ENCODE measurements at regions not wholly inside any gene's neighbourhood (a gene's known extent, or its start where the extent isn't known, plus 50 kb on each side); places are given as distances from the start of the nearest gene placed in this dataset.
"Not testable (repeated sequence)": the region's sequence is repeated elsewhere in the genome, so short reads cannot be mapped to it uniquely, and the experiment has no call there.

DNA sequence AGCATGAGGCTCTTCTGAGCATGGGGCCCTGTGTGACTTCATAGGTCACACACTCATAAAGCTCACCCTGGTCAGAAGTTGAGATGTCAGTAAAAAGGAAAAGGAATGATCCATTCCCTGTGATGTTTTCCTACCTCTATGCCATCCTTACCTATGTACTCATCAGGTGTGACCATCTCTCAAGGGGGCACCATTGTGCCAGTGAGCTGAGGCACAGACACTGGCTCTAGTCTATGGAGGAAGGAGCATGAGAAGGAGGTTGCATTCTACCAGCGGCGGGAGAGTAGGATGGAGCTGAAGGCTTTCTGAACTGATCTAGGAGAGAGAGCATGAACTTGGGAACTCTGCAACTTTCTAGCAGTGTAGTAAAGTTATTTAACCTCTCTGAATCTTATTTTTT lies 65.8 kb upstream of the RGL1 start:
- Histone ChIP-seq H3K4me1 (peaks cover 0 to 14% (median 6%) of the 10 kb centered on the region in 4 donors), H3K36me3 (no peaks in the 10 kb centered on the region), H3K27me3 (no peaks in the 10 kb centered on the region), H3K4me3 (no peak overlapping the region), H3K27ac (no peak overlapping the region), H3K9me3 (no peaks in the 10 kb centered on the region)
- in situ Hi-C loops (cut with MboI; ENCODE audit: low pct_ligation_motif_present in 1 of 4, low pct_unique_long_range_greater_than_20kb in 1 of 4, low sequenced_read_pairs in 3 of 4), result no loop called here
- intact Hi-C loops (cut with DNase I; ENCODE audit: low total_unique reads), result no loop called here
- no peak for DNase-seq
- TF ChIP-seq, protein P1, sequence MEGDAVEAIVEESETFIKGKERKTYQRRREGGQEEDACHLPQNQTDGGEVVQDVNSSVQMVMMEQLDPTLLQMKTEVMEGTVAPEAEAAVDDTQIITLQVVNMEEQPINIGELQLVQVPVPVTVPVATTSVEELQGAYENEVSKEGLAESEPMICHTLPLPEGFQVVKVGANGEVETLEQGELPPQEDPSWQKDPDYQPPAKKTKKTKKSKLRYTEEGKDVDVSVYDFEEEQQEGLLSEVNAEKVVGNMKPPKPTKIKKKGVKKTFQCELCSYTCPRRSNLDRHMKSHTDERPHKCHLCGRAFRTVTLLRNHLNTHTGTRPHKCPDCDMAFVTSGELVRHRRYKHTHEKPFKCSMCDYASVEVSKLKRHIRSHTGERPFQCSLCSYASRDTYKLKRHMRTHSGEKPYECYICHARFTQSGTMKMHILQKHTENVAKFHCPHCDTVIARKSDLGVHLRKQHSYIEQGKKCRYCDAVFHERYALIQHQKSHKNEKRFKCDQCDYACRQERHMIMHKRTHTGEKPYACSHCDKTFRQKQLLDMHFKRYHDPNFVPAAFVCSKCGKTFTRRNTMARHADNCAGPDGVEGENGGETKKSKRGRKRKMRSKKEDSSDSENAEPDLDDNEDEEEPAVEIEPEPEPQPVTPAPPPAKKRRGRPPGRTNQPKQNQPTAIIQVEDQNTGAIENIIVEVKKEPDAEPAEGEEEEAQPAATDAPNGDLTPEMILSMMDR (IDR thresholded peaks at IDR 0.05), result no peak
- TF ChIP-seq EP300 (IDR thresholded peaks at IDR 0.05; ENCODE audit: low read depth) (no peak), POLR2AphosphoS5 (IDR thresholded peaks at IDR 0.05) (no peak), POLR2A (IDR thresholded peaks at IDR 0.05) (no peak)
- 92 to 100% methylated on average over 2 of the region's 2 CpGs for WGBS, 2 donors (ENCODE audit: low coverage in 1 of 2)

DNA sequence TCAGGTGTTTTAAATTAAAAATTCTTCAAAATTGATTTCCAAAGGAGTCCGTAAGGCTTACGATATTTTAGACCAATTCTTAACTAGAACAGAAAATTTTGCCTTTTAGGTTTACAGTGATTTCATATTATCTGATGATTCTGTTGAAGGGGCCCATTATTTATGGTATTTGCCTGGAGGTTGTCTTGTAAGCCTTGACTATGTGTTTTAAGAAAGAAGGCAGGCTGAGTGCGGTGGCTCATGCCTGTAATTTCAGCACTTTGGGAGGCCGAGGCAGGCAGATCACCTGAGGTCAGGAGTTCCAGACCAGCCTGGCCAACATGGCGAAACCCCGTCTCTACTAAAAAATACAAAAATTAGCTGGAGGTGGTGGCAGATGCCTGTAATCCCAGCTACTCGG lies 67.0 kb upstream of the RGL1 start:
- peaks cover 0 to 18% (median 7%) of the 10 kb centered on the region in 4 donors for H3K4me1 ChIP-seq
- H3K27me3 ChIP-seq; H3K4me3 ChIP-seq; in situ Hi-C loops (cut with MboI; ENCODE audit: low pct_ligation_motif_present in 1 of 4, low pct_unique_long_range_greater_than_20kb in 1 of 4, low sequenced_read_pairs in 3 of 4); H3K27ac ChIP-seq; intact Hi-C loops (cut with DNase I; ENCODE audit: low total_unique reads); H3K9me3 ChIP-seq; H3K36me3 ChIP-seq; DNase-seq: not testable (repeated sequence)
- 89 to 100% methylated on average over 2 to 7 of the region's 7 CpGs for WGBS, 2 donors (ENCODE audit: low coverage in 1 of 2)

DNA sequence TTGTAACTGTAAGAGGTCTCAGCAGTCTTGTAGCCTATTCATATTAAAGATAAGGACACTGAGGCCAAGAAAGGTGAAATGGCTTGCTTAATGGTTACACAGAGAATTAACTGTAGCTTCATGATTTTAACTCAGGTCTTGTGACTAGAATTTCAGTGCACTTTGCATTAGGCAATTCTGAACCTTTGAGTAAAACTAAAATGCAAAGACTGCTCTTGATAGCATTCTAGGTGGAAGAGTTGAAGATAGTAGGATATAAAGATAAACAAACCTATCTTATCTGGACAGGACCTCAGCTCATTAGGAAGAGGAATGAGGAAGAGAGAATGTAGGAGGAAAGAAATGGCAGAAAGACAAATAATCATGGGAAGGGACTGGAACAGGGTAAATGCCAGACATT lies 68.6 kb upstream of the RGL1 start:
- no peak for DNase-seq
- H3K36me3 ChIP-seq, result no peaks in the 10 kb centered on the region
- no peak overlapping the region for H3K27ac ChIP-seq
- TF ChIP-seq POLR2AphosphoS5 (IDR thresholded peaks at IDR 0.05) (no peak), EP300 (IDR thresholded peaks at IDR 0.05; ENCODE audit: low read depth) (no peak), POLR2A (IDR thresholded peaks at IDR 0.05) (no peak)
- TF ChIP-seq, protein P1 (IDR thresholded peaks at IDR 0.05), result no peak
- in situ Hi-C loops (cut with MboI; ENCODE audit: low pct_ligation_motif_present in 1 of 4, low pct_unique_long_range_greater_than_20kb in 1 of 4, low sequenced_read_pairs in 3 of 4), result no loop called here
- peaks cover 0 to 18% (median 7%) of the 10 kb centered on the region in 4 donors for H3K4me1 ChIP-seq
- H3K9me3 ChIP-seq, result no peaks in the 10 kb centered on the region
- intact Hi-C loops (cut with DNase I; ENCODE audit: low total_unique reads), result no loop called here
- H3K27me3 ChIP-seq, result no peaks in the 10 kb centered on the region
- H3K4me3 ChIP-seq, result no peak overlapping the region

DNA sequence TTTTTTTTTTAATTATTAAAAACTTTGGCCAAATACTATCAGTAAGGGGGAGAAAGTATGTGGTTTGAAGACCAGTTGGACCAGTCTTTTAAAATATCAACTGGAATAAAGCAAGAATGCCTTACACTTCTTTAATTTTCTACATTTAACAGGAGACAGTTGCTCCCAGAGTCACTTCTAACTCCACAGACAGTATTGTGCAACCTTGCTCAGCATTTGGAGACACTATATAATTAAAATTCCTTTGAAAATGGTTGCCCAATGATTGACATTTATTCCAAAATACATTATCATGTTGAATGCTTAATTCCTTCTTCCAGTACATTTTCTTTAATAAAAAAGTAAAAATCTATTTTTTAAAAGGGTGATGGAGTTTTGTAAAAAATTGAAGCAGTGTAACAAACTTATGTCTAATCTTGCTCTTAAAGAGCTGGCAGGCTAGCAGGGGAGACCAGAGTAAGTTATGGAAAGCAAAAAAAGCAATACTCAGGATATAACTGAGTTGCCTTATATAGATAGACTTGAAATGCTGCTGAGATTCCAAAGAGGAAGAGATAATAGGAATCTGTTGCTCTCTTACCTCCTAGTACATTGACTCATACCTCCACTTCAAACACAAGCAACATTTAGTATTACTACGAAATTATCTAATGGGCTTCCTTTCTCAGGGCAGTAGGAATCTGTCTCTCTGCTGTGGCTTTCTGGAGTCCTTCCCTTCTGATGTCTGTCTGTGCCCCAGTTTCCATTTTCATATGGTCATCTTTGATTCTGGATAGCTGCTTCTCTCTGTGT lies 69.7 kb upstream of the RGL1 start:
- no peak for DNase-seq
- no peak overlapping the region for H3K4me3 ChIP-seq
- no peaks in the 10 kb centered on the region for H3K9me3 ChIP-seq
- TF ChIP-seq EP300 (IDR thresholded peaks at IDR 0.05; ENCODE audit: low read depth) (no peak), POLR2A (IDR thresholded peaks at IDR 0.05) (no peak), POLR2AphosphoS5 (IDR thresholded peaks at IDR 0.05) (no peak)
- TF ChIP-seq, protein P1 (IDR thresholded peaks at IDR 0.05), result no peak
- intact Hi-C loops (cut with DNase I; ENCODE audit: low total_unique reads) (no loop called here), in situ Hi-C loops (cut with MboI; ENCODE audit: low pct_ligation_motif_present in 1 of 4, low pct_unique_long_range_greater_than_20kb in 1 of 4, low sequenced_read_pairs in 3 of 4) (no loop called here)
- peak overlapping the region; percentile 42 to 69 (median 48) for H3K27ac ChIP-seq
- H3K27me3 ChIP-seq, result no peaks in the 10 kb centered on the region
- H3K36me3 ChIP-seq, result no peaks in the 10 kb centered on the region
- WGBS, 2 donors (ENCODE audit: low coverage in 1 of 2), result 67 to 73% methylated on average over 1 of the region's 1 CpG
- H3K4me1 ChIP-seq, result peaks cover 0 to 18% (median 7%) of the 10 kb centered on the region in 4 donors

Data from transverse colon (tissue), 4 donors.